Osteocyte (in vitro differentiated cells): ENCODE measurements at regions not wholly inside any gene's neighbourhood (a gene's known extent, or its start where the extent isn't known, plus 50 kb on each side); places are given as distances from the start of the nearest gene placed in this dataset.

ENCODE experiments used
- DNase-seq: peaks from one replicate; pipeline ENCODE4 v3.0.0; 2021; ENCODE audit warnings: mixed read lengths; ENCODE audit not compliant: unreplicated experiment; ENCODE audit errors: extremely low spot score
- H3K27ac Mint-ChIP-seq: one replicate; pipeline ENCODE4 v1.8.0; 2021; ENCODE audit warnings: mild to moderate bottlenecking, mixed read lengths; ENCODE audit not compliant: unreplicated experiment
- H3K27me3 Mint-ChIP-seq: one replicate; pipeline ENCODE4 v1.8.0; 2021; ENCODE audit warnings: mixed read lengths; ENCODE audit not compliant: unreplicated experiment
- H3K36me3 Mint-ChIP-seq: one replicate; pipeline ENCODE4 v1.8.0; 2021; ENCODE audit warnings: mixed read lengths; ENCODE audit not compliant: unreplicated experiment
- H3K4me1 Mint-ChIP-seq: one replicate; pipeline ENCODE4 v1.8.0; 2021; ENCODE audit warnings: mixed read lengths; ENCODE audit not compliant: unreplicated experiment
- H3K4me3 Mint-ChIP-seq: one replicate; pipeline ENCODE4 v1.8.0; 2021; ENCODE audit warnings: mild to moderate bottlenecking, moderate library complexity, mixed read lengths; ENCODE audit not compliant: unreplicated experiment
- H3K9me3 Mint-ChIP-seq: one replicate; pipeline ENCODE4 v1.8.0; 2021; ENCODE audit warnings: mixed read lengths; ENCODE audit not compliant: unreplicated experiment
- TF ChIP-seq, protein P1 (sequence below): fragments of 200-600 bp; sonication (generic); IDR thresholded peaks from 2 replicates; pipeline ENCODE4 v1.5.0; 2021; ENCODE audit warnings: antibody characterized with exemption, mild to moderate bottlenecking, moderate library complexity

DNA sequence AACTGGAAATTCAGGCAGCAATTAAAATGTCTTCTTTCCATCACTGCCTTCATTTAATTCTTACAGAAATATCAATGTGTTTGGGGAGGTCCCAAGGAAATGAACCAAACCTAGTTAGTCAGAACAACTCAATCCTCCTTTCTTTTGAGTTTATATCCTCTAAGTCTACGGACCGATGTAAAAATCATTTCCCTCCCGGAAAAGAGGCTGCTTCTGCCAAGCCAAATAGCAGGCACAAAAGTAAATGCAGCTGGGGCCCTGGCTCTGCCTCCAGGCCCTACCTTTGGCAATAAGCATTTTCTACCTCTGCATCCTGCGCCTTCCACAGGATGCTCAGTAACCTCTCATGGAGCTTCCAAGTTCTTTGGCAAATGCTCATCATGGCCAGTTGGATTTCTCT, 122.5 kb upstream of the COL8A1 start:
- H3K9me3 Mint-ChIP-seq: peaks cover 4% of the 10 kb centered on the region
- no peaks in the 10 kb centered on the region for H3K27me3 Mint-ChIP-seq
- TF ChIP-seq, protein P1, sequence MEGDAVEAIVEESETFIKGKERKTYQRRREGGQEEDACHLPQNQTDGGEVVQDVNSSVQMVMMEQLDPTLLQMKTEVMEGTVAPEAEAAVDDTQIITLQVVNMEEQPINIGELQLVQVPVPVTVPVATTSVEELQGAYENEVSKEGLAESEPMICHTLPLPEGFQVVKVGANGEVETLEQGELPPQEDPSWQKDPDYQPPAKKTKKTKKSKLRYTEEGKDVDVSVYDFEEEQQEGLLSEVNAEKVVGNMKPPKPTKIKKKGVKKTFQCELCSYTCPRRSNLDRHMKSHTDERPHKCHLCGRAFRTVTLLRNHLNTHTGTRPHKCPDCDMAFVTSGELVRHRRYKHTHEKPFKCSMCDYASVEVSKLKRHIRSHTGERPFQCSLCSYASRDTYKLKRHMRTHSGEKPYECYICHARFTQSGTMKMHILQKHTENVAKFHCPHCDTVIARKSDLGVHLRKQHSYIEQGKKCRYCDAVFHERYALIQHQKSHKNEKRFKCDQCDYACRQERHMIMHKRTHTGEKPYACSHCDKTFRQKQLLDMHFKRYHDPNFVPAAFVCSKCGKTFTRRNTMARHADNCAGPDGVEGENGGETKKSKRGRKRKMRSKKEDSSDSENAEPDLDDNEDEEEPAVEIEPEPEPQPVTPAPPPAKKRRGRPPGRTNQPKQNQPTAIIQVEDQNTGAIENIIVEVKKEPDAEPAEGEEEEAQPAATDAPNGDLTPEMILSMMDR: no peak
- H3K4me1 Mint-ChIP-seq: peaks cover 49% of the 10 kb centered on the region
- H3K4me3 Mint-ChIP-seq: no peak overlapping the region
- H3K27ac Mint-ChIP-seq: no peak overlapping the region
- H3K36me3 Mint-ChIP-seq: peaks cover 25% of the 10 kb centered on the region
- DNase-seq: no peak

DNA sequence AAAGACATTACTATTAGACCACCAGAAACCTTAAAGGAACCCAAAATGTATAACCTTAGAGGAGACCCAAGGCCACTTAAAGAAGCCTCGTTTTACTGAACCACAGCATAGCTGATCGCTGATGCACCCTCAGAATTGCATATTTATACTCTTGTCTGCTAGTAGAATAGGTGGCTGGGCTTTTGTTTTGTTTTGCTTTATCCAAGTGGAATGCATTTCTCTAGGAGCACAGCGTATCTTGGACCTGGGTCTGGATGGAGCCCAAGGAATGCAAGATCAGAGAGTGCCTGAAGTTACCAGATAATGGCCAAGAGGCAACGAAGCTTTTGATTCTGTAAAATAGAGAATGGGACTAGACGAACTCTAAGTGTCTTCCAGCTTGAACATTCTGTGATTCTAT, 129.2 kb upstream of the COL8A1 start:
- no peak for DNase-seq
- Mint-ChIP-seq H3K27me3 (no peaks in the 10 kb centered on the region), H3K4me1 (peaks cover 79% of the 10 kb centered on the region), H3K36me3 (peaks cover 13% of the 10 kb centered on the region), H3K9me3 (no peaks in the 10 kb centered on the region), H3K27ac (peak overlapping the region; percentile 81), H3K4me3 (no peak overlapping the region)
- TF ChIP-seq, protein P1: no peak

DNA sequence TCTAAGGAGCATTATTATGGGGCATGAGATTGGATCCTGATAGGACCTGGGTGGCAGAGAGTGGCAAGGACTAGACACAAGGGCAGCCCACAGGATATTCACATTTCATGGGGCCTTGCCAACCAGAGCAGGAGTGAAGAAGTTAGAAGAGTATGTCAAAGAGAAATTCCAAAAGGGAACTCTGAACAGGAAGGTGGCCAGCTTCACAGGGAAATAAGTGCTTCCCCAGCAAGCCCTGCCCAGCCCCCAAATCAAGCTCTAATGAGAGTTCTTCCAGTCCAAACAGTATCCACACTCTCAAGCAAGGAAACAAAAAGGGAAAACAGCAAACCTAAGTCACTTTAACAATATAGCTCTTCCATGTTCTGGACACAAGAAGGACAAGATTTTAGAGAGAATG, 130.2 kb upstream of the COL8A1 start:
- Mint-ChIP-seq H3K27me3 (no peaks in the 10 kb centered on the region), H3K9me3 (no peaks in the 10 kb centered on the region), H3K27ac (peak overlapping the region; percentile 88), H3K36me3 (peaks cover 13% of the 10 kb centered on the region), H3K4me1 (peaks cover 86% of the 10 kb centered on the region), H3K4me3 (no peak overlapping the region)
- no peak for DNase-seq
- TF ChIP-seq, protein P1: no peak

DNA sequence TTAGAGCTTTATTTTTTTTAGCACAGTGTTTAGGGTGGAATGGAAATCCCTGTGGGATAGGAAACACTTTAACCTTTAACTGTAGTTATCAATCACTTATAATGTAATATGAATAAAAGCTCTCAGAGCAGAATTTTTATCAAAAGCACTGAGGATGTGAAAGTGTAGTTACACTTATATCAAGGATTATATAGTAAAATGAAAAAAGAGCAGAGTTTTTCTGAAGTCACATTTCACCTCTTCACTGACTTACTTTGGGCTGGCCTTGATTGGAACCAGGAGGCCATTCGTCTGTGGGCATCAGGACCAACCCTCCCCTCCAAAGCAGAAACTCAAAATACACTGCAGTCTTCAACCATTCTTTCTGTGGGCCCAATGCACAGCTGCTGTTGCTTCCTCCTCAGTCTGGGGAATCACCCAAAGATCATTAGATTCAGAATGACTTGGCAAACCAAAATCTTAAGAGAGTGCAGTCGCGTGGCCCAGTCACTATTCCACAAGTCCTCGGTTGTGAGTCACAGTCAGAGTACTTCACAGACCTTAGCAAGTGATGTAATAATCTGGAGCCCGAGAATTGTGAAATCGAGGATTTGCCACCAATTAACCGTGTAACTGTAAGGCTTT, 132.6 kb upstream of the COL8A1 start:
- H3K4me1 Mint-ChIP-seq: peaks cover 87% of the 10 kb centered on the region
- no peaks in the 10 kb centered on the region for H3K9me3 Mint-ChIP-seq
- peaks cover 14% of the 10 kb centered on the region for H3K36me3 Mint-ChIP-seq
- H3K27me3 Mint-ChIP-seq: no peaks in the 10 kb centered on the region
- peak overlapping the region; percentile 93 for H3K27ac Mint-ChIP-seq
- no peak overlapping the region for H3K4me3 Mint-ChIP-seq
- TF ChIP-seq, protein P1: no peak
- DNase-seq: no peak

DNA sequence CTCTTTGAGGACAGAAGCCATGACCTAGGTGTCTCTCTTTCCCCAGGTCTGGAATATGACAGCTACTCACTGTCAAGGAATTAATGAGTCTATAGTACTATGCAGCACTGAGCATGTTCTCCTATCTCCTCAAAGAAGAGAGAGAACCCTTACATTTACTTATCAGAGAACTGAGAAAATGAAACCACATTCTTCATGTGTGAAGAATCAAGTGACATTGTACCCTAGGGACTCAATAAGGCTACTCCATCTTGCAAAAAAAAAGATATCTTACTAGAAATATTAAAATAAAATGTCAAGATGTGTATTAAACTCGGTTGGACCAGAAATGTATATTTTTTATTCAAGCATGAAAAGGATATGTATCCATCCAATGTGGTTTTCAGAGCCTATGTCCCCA, 133.2 kb upstream of the COL8A1 start:
- Mint-ChIP-seq H3K4me3 (no peak overlapping the region), H3K27me3 (no peaks in the 10 kb centered on the region), H3K4me1 (peaks cover 89% of the 10 kb centered on the region), H3K27ac (peak overlapping the region; percentile 93), H3K9me3 (no peaks in the 10 kb centered on the region), H3K36me3 (peaks cover 15% of the 10 kb centered on the region)
- DNase-seq: no peak
- TF ChIP-seq, protein P1: no peak
